ENCODE measurements at regions not wholly inside any gene's neighbourhood (a gene's known extent, or its start where the extent isn't known, plus 50 kb on each side); places are given as distances from the start of the nearest gene placed in this dataset.

GRCh38 chr20:60240415-60240814 is 282.2 kb downstream of the CDH26 start:
- no peak for DNase-seq (ENCODE audit: low spot score)
- FAIRE-seq: no peak

- FAIRE-seq: no peak
Measured at GRCh38 chr20:60240986-60241385, 282.8 kb downstream of the CDH26 start.

GRCh38 chr20:60242836-60243505 is 284.7 kb downstream of the CDH26 start:
- FAIRE-seq (no peak), DNase-seq (ENCODE audit: low spot score) (peak; percentile 87)

More at GRCh38 chr20:60240986-60241385, 282.8 kb downstream of the CDH26 start:
- DNase-seq (ENCODE audit: low spot score): no peak

- FAIRE-seq (no peak), DNase-seq (ENCODE audit: low spot score) (no peak)
Measured at GRCh38 chr20:60244373-60245146, 286.3 kb downstream of the CDH26 start.

GRCh38 chr20:60246751-60247150 is 288.5 kb downstream of the CDH26 start:
- FAIRE-seq (no peak), DNase-seq (ENCODE audit: low spot score) (no peak)

GRCh38 chr20:60249436-60249835 is 291.2 kb downstream of the CDH26 start:
- FAIRE-seq (peak; percentile 98), DNase-seq (ENCODE audit: low spot score) (peak; percentile 100)

GRCh38 chr20:60250251-60250650 is 292.0 kb downstream of the CDH26 start:
- FAIRE-seq (no peak), DNase-seq (ENCODE audit: low spot score) (peak; percentile 61)

- no peak for FAIRE-seq
- no peak for DNase-seq (ENCODE audit: low spot score)
Measured at GRCh38 chr20:60252866-60253265, 294.6 kb downstream of the CDH26 start.

- no peak for FAIRE-seq
- DNase-seq (ENCODE audit: low spot score): no peak
Measured at GRCh38 chr20:60253471-60253870, 295.2 kb downstream of the CDH26 start.

- FAIRE-seq (peak; percentile 63), DNase-seq (ENCODE audit: low spot score) (peak; percentile 70)
Measured at GRCh38 chr20:60254901-60255411, 296.7 kb downstream of the CDH26 start.

- no peak for FAIRE-seq
- DNase-seq (ENCODE audit: low spot score): no peak
Measured at GRCh38 chr20:60255415-60255814, 297.2 kb downstream of the CDH26 start.

GRCh38 chr20:60255866-60256265 is 297.6 kb downstream of the CDH26 start:
- FAIRE-seq: peak; percentile 70
- peak; percentile 64 for DNase-seq (ENCODE audit: low spot score)

- FAIRE-seq: no peak
- no peak for DNase-seq (ENCODE audit: low spot score)
Measured at GRCh38 chr20:60256811-60257210, 298.6 kb downstream of the CDH26 start.

- DNase-seq (ENCODE audit: low spot score): no peak
Measured at GRCh38 chr20:60257671-60258070, 299.4 kb downstream of the CDH26 start.

GRCh38 chr20:60258255-60258863 is 300.1 kb downstream of the CDH26 start:
- FAIRE-seq: no peak
- DNase-seq (ENCODE audit: low spot score): no peak

More at GRCh38 chr20:60257671-60258070, 299.4 kb downstream of the CDH26 start:
- no peak for FAIRE-seq

- FAIRE-seq (no peak), DNase-seq (ENCODE audit: low spot score) (no peak)
Measured at GRCh38 chr20:60261333-60261732, 303.1 kb downstream of the CDH26 start.

GRCh38 chr20:60262967-60263603 is 304.9 kb downstream of the CDH26 start:
- no peak for FAIRE-seq
- no peak for DNase-seq (ENCODE audit: low spot score)

GRCh38 chr20:60263725-60264709 is 305.8 kb downstream of the CDH26 start:
- FAIRE-seq (no peak), DNase-seq (ENCODE audit: low spot score) (no peak)

GRCh38 chr20:60266177-60266823 is 308.1 kb downstream of the CDH26 start:
- DNase-seq (ENCODE audit: low spot score) (no peak), FAIRE-seq (no peak)

GRCh38 chr20:60268491-60268890 is 310.3 kb downstream of the CDH26 start:
- DNase-seq (ENCODE audit: low spot score) (no peak), FAIRE-seq (no peak)

Data from RCC 7860 (cell line).